ENCODE measurements at regions not wholly inside any gene's neighbourhood (a gene's known extent, or its start where the extent isn't known, plus 50 kb on each side); places are given as distances from the start of the nearest gene placed in this dataset.

GRCh38 chr4:176492646-176493302 is 173.0 kb downstream of the SPCS3 start:
- no peaks in the 10 kb centered on the region for H3K27me3 ChIP-seq (ENCODE audit: control insufficient read depth, insufficient read depth, low read length)
- H3K4me3 ChIP-seq (ENCODE audit: low read depth, low read length), result no peak overlapping the region
- H3K36me3 ChIP-seq (ENCODE audit: control insufficient read depth, insufficient read depth, low read length), result no peaks in the 10 kb centered on the region
- DNase-seq (ENCODE audit: low read depth), result no peak
- ChIA-PET CTCF (interaction anchor here (2.0 kb wide), 1 partner anchor 21 kb away, joined by 5 read pairs; no protein-coding TSS in a partner anchor), POLR2A (no interaction called here)
- no peak for TF ChIP-seq CTCF (IDR thresholded peaks at IDR 0.05; ENCODE audit: insufficient read depth, low read depth, low read length)

DNA sequence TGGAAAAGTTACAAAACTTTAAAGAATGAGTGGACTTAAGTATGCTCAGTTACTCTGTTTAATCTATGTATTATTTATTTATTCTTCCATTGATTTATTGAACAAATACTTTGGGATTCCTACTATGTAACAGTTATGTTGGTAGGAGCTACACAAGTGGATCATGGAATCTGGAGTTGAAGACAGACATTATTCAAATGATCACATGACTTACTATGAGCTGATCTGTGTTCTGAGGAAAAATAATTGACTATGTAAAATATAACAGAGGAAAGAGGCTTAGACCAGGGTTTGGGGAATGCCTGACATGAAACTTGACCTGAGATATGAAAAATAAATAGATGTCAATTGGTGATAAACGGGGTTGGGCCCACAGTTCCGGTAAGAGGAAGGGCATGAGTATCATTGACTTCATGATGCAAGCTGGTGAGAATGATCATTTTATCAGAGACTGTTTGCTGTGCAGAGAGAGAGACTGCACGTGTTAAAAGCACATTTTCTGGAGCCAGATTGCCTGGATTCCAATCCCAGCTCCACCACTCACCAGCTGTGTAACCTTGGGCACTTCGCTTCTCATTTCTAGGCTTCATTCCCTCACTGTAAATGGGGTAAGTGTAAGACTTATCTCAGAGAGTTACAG is 179.0 kb downstream of the SPCS3 start:
- no peak for TF ChIP-seq CTCF (IDR thresholded peaks at IDR 0.05; ENCODE audit: insufficient read depth, low read depth, low read length)
- Histone ChIP-seq H3K4me3 (ENCODE audit: low read depth, low read length) (no peak overlapping the region), H3K27me3 (ENCODE audit: control insufficient read depth, insufficient read depth, low read length) (no peaks in the 10 kb centered on the region), H3K36me3 (ENCODE audit: control insufficient read depth, insufficient read depth, low read length) (no peaks in the 10 kb centered on the region)
- CTCF ChIA-PET, result interaction anchor here (0.8 to 0.9 kb wide), 3 partner anchors 14 to 120 kb away, joined by 3 read pairs; no protein-coding TSS in a partner anchor
- DNase-seq (ENCODE audit: low read depth), result no peak
- POLR2A ChIA-PET, result no interaction called here

GRCh38 chr4:176499518-176499917 is 179.8 kb downstream of the SPCS3 start:
- POLR2A ChIA-PET, result no interaction called here
- Histone ChIP-seq H3K36me3 (ENCODE audit: control insufficient read depth, insufficient read depth, low read length) (no peaks in the 10 kb centered on the region), H3K4me3 (ENCODE audit: low read depth, low read length) (no peak overlapping the region), H3K27me3 (ENCODE audit: control insufficient read depth, insufficient read depth, low read length) (no peaks in the 10 kb centered on the region)
- no peak for TF ChIP-seq CTCF (IDR thresholded peaks at IDR 0.05; ENCODE audit: insufficient read depth, low read depth, low read length)
- CTCF ChIA-PET, result no interaction called here
- peak; percentile 80 for DNase-seq (ENCODE audit: low read depth)

DNA sequence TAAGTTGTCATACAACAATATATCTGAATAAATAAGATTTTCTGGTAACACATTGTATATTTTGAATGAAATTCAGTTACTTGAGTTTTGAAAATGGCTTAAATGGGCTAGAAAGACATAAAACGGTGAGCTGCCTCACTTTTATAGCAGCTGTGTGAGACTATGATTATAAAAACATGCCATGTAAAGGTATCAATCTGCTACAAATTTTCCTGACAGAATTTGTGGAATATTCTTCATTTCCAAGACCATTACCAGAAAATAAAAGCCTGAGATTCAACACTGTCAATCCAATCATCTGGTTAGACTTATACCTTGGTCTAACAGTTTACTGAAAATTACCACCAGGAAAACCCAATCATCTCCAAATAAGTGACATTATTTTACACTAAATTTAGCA is 181.1 kb downstream of the SPCS3 start:
- H3K4me3 ChIP-seq (ENCODE audit: low read depth, low read length), result no peak overlapping the region
- CTCF ChIA-PET, result no interaction called here

More for the DNA sequence above, 181.1 kb downstream of the SPCS3 start:
- TF ChIP-seq CTCF (IDR thresholded peaks at IDR 0.05; ENCODE audit: insufficient read depth, low read depth, low read length), result no peak
- POLR2A ChIA-PET, result no interaction called here
- Histone ChIP-seq H3K27me3 (ENCODE audit: control insufficient read depth, insufficient read depth, low read length) (no peaks in the 10 kb centered on the region), H3K36me3 (ENCODE audit: control insufficient read depth, insufficient read depth, low read length) (no peaks in the 10 kb centered on the region)
- DNase-seq (ENCODE audit: low read depth), result no peak
